SKM-1 (cell line): ENCODE measurements at regions not wholly inside any gene's neighbourhood (a gene's known extent, or its start where the extent isn't known, plus 50 kb on each side); places are given as distances from the start of the nearest gene placed in this dataset.

Experiments used
- DNase-seq: peaks from one replicate; lab custom pipeline; 2025; ENCODE audit not compliant: unreplicated experiment; lab: John Stamatoyannopoulos, UW

GRCh38 chr2:203789618-203790017 is 78.0 kb upstream of the CTLA4 start:
- DNase-seq, result no peak

- DNase-seq, result no peak
Observed at GRCh38 chr2:203790134-203790852, 77.3 kb upstream of the CTLA4 start.

- no peak for DNase-seq
Observed at GRCh38 chr2:203796248-203797010, 71.1 kb upstream of the CTLA4 start.

- DNase-seq, result no peak
Observed at GRCh38 chr2:203797276-203797675, 70.3 kb upstream of the CTLA4 start.

- no peak for DNase-seq
Observed at GRCh38 chr2:203797712-203798111, 69.9 kb upstream of the CTLA4 start.

GRCh38 chr2:203798296-203799087 is 69.1 kb upstream of the CTLA4 start:
- no peak for DNase-seq

- DNase-seq, result no peak
Observed at GRCh38 chr2:203799908-203800307, 67.7 kb upstream of the CTLA4 start.

- DNase-seq, result no peak
Observed at GRCh38 chr2:203800783-203801182, 66.8 kb upstream of the CTLA4 start.

- no peak for DNase-seq
Observed at GRCh38 chr2:203802342-203803052, 65.1 kb upstream of the CTLA4 start.

- no peak for DNase-seq
Observed at GRCh38 chr2:203803053-203803429, 64.5 kb upstream of the CTLA4 start.

- DNase-seq, result no peak
Observed at GRCh38 chr2:203804070-203804469, 63.5 kb upstream of the CTLA4 start.

- DNase-seq, result no peak
Observed at GRCh38 chr2:203804764-203805485, 62.6 kb upstream of the CTLA4 start.

GRCh38 chr2:203805486-203805838 is 62.1 kb upstream of the CTLA4 start:
- no peak for DNase-seq

GRCh38 chr2:203806761-203807160 is 60.8 kb upstream of the CTLA4 start:
- no peak for DNase-seq

- no peak for DNase-seq
Observed at GRCh38 chr2:203808046-203808750, 59.4 kb upstream of the CTLA4 start.

- DNase-seq, result no peak
Observed at GRCh38 chr2:203809084-203809521, 58.5 kb upstream of the CTLA4 start.

- DNase-seq, result no peak
Observed at GRCh38 chr2:203809991-203810510, 57.5 kb upstream of the CTLA4 start.

- DNase-seq, result peak; percentile 87
Observed at GRCh38 chr2:203811491-203812221, 55.9 kb upstream of the CTLA4 start.
